HepG2 (cell line): ENCODE measurements at regions not wholly inside any gene's neighbourhood (a gene's known extent, or its start where the extent isn't known, plus 50 kb on each side); places are given as distances from the start of the nearest gene placed in this dataset.

Experiments
- KDM5A ChIP-seq: fragments of 200-600 bp; sonication (generic); IDR thresholded peaks from 2 replicates; pipeline ENCODE4 v1.7.0; 2018; ENCODE audit warnings: antibody characterized with exemption, mild to moderate bottlenecking, low read length, borderline replicate concordance
- POLR2A ChIP-seq, 2 experiments: IDR thresholded peaks; 2 replicates each; pipeline ENCODE4 v1.6.1; 2011; ENCODE audit warnings: low read depth in 2 of 2, low read length in 2 of 2, mild to moderate bottlenecking in 1 of 2, moderate library complexity in 1 of 2; ENCODE audit not compliant: insufficient read depth in 1 of 2
- ZNF660 ChIP-seq: sonication (generic); formaldehyde crosslinking; IDR thresholded peaks from 2 replicates; pipeline ENCODE4 v1.5.1; 2020; ENCODE audit warnings: mild to moderate bottlenecking, low read depth, missing genetic modification reagents, borderline replicate concordance
- TF ChIP-seq, protein P1 (sequence below): sonication (generic); formaldehyde crosslinking; IDR thresholded peaks from 2 replicates; pipeline ENCODE4 v1.5.0; 2020; ENCODE audit warnings: mild to moderate bottlenecking, missing genetic modification reagents, moderate library complexity

DNA sequence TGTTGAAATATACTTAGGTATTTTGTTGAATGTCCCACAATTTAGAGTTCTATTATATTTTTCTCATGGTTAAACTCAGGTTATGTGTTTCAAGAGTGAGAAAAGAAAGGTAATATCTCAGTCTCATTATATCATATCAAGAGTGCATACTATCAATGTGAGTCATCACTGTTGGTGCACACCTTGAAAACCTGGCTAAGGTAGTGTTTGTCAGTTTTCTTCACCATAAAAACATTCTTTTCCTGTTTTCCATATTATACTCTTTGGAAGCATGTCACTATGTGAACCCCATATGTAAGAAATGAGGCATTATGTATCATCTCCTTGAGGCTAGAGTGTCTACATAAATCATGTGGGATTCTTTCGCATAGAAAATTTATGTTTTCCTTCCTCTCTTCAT is 307.6 kb upstream of the CTSO start:
- TF ChIP-seq POLR2A (IDR thresholded peaks at IDR 0.05; ENCODE audit: insufficient read depth in 1 of 2, low read depth in 2 of 2, low read length in 2 of 2) (no peak), ZNF660 (no peak), KDM5A (no peak)
- TF ChIP-seq, protein P1, sequence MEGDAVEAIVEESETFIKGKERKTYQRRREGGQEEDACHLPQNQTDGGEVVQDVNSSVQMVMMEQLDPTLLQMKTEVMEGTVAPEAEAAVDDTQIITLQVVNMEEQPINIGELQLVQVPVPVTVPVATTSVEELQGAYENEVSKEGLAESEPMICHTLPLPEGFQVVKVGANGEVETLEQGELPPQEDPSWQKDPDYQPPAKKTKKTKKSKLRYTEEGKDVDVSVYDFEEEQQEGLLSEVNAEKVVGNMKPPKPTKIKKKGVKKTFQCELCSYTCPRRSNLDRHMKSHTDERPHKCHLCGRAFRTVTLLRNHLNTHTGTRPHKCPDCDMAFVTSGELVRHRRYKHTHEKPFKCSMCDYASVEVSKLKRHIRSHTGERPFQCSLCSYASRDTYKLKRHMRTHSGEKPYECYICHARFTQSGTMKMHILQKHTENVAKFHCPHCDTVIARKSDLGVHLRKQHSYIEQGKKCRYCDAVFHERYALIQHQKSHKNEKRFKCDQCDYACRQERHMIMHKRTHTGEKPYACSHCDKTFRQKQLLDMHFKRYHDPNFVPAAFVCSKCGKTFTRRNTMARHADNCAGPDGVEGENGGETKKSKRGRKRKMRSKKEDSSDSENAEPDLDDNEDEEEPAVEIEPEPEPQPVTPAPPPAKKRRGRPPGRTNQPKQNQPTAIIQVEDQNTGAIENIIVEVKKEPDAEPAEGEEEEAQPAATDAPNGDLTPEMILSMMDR (CRISPR knock-in tag): no peak
